ENCODE measurements at regions not wholly inside any gene's neighbourhood (a gene's known extent, or its start where the extent isn't known, plus 50 kb on each side); places are given as distances from the start of the nearest gene placed in this dataset.
"Not testable (repeated sequence)": the region's sequence is repeated elsewhere in the genome, so short reads cannot be mapped to it uniquely, and the experiment has no call there.

DNA sequence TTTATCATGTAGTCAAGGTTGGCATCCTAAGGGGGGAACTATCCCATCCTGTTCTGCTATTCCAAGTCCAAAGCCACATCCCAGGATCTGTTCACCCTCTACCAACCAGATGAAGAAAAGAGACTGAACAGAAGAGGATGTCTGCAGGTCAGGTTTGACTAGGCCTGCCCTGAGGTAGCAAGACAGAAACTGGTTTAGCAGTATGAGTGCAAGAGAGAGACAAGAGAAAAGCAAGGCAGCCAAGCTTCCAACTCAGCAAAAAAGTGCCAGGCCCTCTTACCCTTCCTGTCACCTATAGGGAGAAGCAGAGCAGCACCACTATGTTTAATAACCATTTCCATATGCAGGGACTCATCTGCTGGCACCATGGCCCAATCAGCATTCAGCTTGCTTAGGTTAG, 320.8 kb upstream of the DUSP10 start:
- H3K27ac Mint-ChIP-seq = no peak overlapping the region
- DNase-seq = no peak
- peaks cover 6% of the 10 kb centered on the region for H3K9me3 Mint-ChIP-seq
- H3K4me1 Mint-ChIP-seq = no peaks in the 10 kb centered on the region
- no peak overlapping the region for H3K4me3 Mint-ChIP-seq
- H3K36me3 Mint-ChIP-seq (ENCODE audit: low read depth) = no peaks in the 10 kb centered on the region
- intact Hi-C loops (cut with micrococcal nuclease) = no loop called here
- no peaks in the 10 kb centered on the region for H3K27me3 Mint-ChIP-seq

GRCh38 chr1:222061711-222062359, 319.9 kb upstream of the DUSP10 start:
- H3K27me3 Mint-ChIP-seq = no peaks in the 10 kb centered on the region
- intact Hi-C loops (cut with micrococcal nuclease) = no loop called here
- H3K27ac Mint-ChIP-seq = no peak overlapping the region
- DNase-seq = no peak
- H3K4me1 Mint-ChIP-seq = no peaks in the 10 kb centered on the region
- H3K9me3 Mint-ChIP-seq = peaks cover 6% of the 10 kb centered on the region
- no peak overlapping the region for H3K4me3 Mint-ChIP-seq
- no peaks in the 10 kb centered on the region for H3K36me3 Mint-ChIP-seq (ENCODE audit: low read depth)

DNA sequence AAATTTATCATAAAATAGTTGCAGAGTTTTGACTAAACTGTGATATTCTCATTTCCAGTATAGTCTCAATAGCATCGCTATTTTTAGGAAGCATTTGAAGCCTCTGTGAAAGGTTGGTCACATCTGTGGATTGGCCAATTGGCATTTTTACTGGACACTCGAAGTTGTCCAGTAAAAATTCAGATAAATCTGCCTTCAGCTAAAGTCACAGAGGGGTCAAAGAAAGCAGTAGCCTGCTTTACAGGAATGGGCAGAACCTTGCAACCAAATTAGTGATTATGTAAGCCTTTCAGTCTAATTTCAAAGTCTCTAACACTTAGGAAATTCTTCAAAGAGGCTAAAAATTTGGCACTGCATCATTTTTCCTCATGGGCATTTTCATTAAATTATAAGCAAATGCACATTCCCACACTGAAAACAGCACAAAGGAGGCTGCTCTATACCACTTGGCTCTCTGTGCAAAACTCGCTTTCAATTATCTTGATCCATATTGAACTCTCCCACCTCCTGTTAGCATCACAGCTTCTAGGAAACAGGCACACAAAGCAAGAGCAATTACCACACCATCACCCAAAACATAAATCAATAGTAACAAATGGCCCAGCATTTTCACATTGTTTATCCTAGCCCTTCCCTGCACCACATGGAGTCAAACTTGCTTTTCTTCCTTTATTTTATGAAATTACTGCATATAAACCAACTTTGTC, 318.5 kb upstream of the DUSP10 start:
- Mint-ChIP-seq H3K27ac (no peak overlapping the region), H3K36me3 (ENCODE audit: low read depth) (no peaks in the 10 kb centered on the region), H3K4me3 (no peak overlapping the region), H3K9me3 (peaks cover 6% of the 10 kb centered on the region), H3K27me3 (no peaks in the 10 kb centered on the region), H3K4me1 (no peaks in the 10 kb centered on the region)
- no peak for DNase-seq
- intact Hi-C loops (cut with micrococcal nuclease) = no loop called here

- Mint-ChIP-seq H3K9me3 (no peaks in the 10 kb centered on the region), H3K4me1 (no peaks in the 10 kb centered on the region), H3K27ac (no peak overlapping the region), H3K27me3 (no peaks in the 10 kb centered on the region), H3K4me3 (no peak overlapping the region), H3K36me3 (ENCODE audit: low read depth) (no peaks in the 10 kb centered on the region)
- intact Hi-C loops (cut with micrococcal nuclease) = no loop called here
- DNase-seq = no peak
Observed at GRCh38 chr1:222058249-222058648, 316.4 kb upstream of the DUSP10 start.

GRCh38 chr1:222057162-222057561, 315.3 kb upstream of the DUSP10 start:
- intact Hi-C loops (cut with micrococcal nuclease) = no loop called here
- H3K36me3 Mint-ChIP-seq (ENCODE audit: low read depth) = no peaks in the 10 kb centered on the region
- H3K4me1 Mint-ChIP-seq = no peaks in the 10 kb centered on the region
- no peak overlapping the region for H3K27ac Mint-ChIP-seq
- H3K4me3 Mint-ChIP-seq = no peak overlapping the region
- H3K9me3 Mint-ChIP-seq = no peaks in the 10 kb centered on the region
- no peak for DNase-seq
- no peaks in the 10 kb centered on the region for H3K27me3 Mint-ChIP-seq

GRCh38 chr1:222054416-222054815, 312.5 kb upstream of the DUSP10 start:
- intact Hi-C loops (cut with micrococcal nuclease) = no loop called here
- Mint-ChIP-seq H3K9me3 (no peaks in the 10 kb centered on the region), H3K4me3 (no peak overlapping the region), H3K4me1 (no peaks in the 10 kb centered on the region), H3K27me3 (no peaks in the 10 kb centered on the region), H3K36me3 (ENCODE audit: low read depth) (no peaks in the 10 kb centered on the region), H3K27ac (no peak overlapping the region)
- no peak for DNase-seq

GRCh38 chr1:222053790-222054294, 312.0 kb upstream of the DUSP10 start:
- no peaks in the 10 kb centered on the region for H3K4me1 Mint-ChIP-seq
- H3K36me3 Mint-ChIP-seq (ENCODE audit: low read depth) = no peaks in the 10 kb centered on the region
- intact Hi-C loops (cut with micrococcal nuclease) = no loop called here
- H3K4me3 Mint-ChIP-seq = no peak overlapping the region
- no peaks in the 10 kb centered on the region for H3K27me3 Mint-ChIP-seq
- no peaks in the 10 kb centered on the region for H3K9me3 Mint-ChIP-seq
- no peak overlapping the region for H3K27ac Mint-ChIP-seq
- no peak for DNase-seq

DNA sequence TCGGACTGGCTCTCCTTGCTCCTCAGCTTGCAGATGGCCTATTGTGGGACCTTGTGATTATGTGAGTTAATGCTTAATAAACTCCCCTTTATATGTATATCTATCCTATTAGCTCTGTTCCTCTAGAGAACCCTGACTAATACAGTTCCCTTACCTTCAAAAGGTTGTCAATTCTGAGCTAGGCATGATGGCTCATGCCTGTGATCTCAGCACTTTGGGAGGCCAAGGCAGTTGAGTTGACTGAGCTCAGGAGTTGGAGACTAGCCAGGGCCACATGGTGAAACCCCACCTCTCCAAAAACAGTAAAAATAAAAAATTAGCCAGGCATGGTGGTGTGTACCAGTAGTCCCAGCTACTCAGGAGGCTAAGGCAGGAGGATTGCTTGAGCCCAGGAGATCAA, 309.4 kb upstream of the DUSP10 start:
- H3K27me3 Mint-ChIP-seq; DNase-seq; H3K27ac Mint-ChIP-seq; H3K36me3 Mint-ChIP-seq (ENCODE audit: low read depth); H3K4me3 Mint-ChIP-seq; intact Hi-C loops (cut with micrococcal nuclease); H3K9me3 Mint-ChIP-seq; H3K4me1 Mint-ChIP-seq: not testable (repeated sequence)

GRCh38 chr1:222049661-222050060, 307.8 kb upstream of the DUSP10 start:
- H3K27ac Mint-ChIP-seq; DNase-seq; H3K4me3 Mint-ChIP-seq; H3K9me3 Mint-ChIP-seq; intact Hi-C loops (cut with micrococcal nuclease); H3K4me1 Mint-ChIP-seq; H3K27me3 Mint-ChIP-seq; H3K36me3 Mint-ChIP-seq (ENCODE audit: low read depth): not testable (repeated sequence)

GRCh38 chr1:222049176-222049575, 307.3 kb upstream of the DUSP10 start:
- intact Hi-C loops (cut with micrococcal nuclease) = no loop called here
- no peak overlapping the region for H3K4me3 Mint-ChIP-seq
- DNase-seq = no peak
- H3K27ac Mint-ChIP-seq = no peak overlapping the region
- H3K27me3 Mint-ChIP-seq = no peaks in the 10 kb centered on the region
- H3K9me3 Mint-ChIP-seq = no peaks in the 10 kb centered on the region
- H3K36me3 Mint-ChIP-seq (ENCODE audit: low read depth) = no peaks in the 10 kb centered on the region
- peaks cover 6% of the 10 kb centered on the region for H3K4me1 Mint-ChIP-seq

- Mint-ChIP-seq H3K4me1 (peaks cover 6% of the 10 kb centered on the region), H3K27ac (no peak overlapping the region), H3K9me3 (no peaks in the 10 kb centered on the region), H3K36me3 (ENCODE audit: low read depth) (no peaks in the 10 kb centered on the region), H3K4me3 (no peak overlapping the region), H3K27me3 (no peaks in the 10 kb centered on the region)
- no peak for DNase-seq
- intact Hi-C loops (cut with micrococcal nuclease) = no loop called here
Observed at GRCh38 chr1:222048094-222048595, 306.3 kb upstream of the DUSP10 start.

DNA sequence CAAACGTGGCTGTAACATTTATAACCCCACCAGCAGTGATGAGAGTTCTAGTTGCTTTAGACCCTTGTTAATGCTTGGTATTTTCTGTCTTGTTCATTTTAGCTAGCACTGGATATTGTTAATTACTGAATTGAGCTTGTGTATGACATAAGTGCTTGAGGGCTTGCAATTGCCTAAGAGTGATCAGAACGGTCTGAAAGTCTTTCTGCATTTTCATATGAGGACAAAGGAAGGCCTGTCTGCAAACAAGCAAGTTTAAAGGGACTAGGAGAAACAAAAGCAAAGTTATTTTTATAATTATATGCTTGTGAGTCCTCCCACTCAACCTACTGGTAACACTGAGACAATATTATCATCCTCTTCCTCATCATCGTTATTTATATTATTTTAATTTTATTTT, 305.5 kb upstream of the DUSP10 start:
- Mint-ChIP-seq H3K4me1 (peaks cover 6% of the 10 kb centered on the region), H3K36me3 (ENCODE audit: low read depth) (no peaks in the 10 kb centered on the region), H3K4me3 (no peak overlapping the region), H3K27me3 (no peaks in the 10 kb centered on the region), H3K27ac (no peak overlapping the region), H3K9me3 (no peaks in the 10 kb centered on the region)
- no peak for DNase-seq
- intact Hi-C loops (cut with micrococcal nuclease) = no loop called here

DNA sequence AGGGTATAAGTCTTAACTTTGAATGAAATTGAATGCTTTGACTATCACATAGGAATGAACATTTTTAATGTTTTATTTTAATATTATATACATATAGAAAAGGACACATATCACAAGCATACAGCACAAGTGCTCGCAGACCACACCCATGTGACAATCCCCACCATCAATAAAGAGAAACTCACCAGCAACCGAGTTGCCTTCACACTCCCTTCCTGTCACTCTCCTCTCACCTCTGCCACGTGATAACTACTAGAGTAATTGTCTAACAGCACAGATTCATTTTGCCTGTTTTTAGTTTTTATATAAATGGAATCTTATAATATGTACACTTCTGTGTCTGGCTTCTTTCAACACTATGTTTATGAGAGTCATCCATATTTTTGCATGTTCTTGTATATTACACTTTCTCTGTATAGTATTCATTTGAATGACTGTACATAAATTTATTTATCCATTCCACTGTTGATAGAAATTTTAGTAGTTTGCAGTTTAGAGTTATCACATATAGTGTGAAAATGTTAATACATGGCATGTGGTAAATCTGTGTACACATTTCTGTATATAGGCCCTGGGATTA, 304.9 kb upstream of the DUSP10 start:
- intact Hi-C loops (cut with micrococcal nuclease) = no loop called here
- no peak overlapping the region for H3K4me3 Mint-ChIP-seq

DNA sequence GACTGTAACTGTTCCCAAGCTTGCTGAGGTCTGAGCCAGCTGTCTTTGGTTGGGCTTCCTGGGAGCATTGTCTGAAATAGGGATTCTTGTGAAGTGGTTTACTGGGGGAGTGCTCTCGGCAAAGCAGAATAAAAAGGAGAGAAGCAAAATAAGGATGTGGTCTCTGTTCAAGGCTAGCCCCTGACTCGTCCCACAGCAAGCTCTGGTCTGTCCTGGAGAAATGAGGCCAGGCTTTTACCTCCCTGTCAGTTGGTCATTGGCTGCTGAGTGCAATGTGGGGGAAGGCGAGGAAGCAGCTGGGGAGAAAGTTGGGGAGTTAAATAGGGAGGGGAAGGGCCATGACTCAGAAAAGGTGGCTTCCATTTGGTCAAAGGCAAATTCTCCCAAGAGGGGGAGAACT, 303.9 kb upstream of the DUSP10 start:
- H3K36me3 Mint-ChIP-seq (ENCODE audit: low read depth) = no peaks in the 10 kb centered on the region
- H3K4me3 Mint-ChIP-seq = no peak overlapping the region
- H3K9me3 Mint-ChIP-seq = no peaks in the 10 kb centered on the region
- no peak for DNase-seq
- no peaks in the 10 kb centered on the region for H3K27me3 Mint-ChIP-seq
- peaks cover 6% of the 10 kb centered on the region for H3K4me1 Mint-ChIP-seq
- intact Hi-C loops (cut with micrococcal nuclease) = no loop called here
- H3K27ac Mint-ChIP-seq = no peak overlapping the region

More for the DNA sequence above, 304.9 kb upstream of the DUSP10 start:
- peaks cover 6% of the 10 kb centered on the region for H3K4me1 Mint-ChIP-seq
- H3K27ac Mint-ChIP-seq = no peak overlapping the region
- H3K9me3 Mint-ChIP-seq = no peaks in the 10 kb centered on the region
- H3K36me3 Mint-ChIP-seq (ENCODE audit: low read depth) = no peaks in the 10 kb centered on the region
- no peak for DNase-seq
- no peaks in the 10 kb centered on the region for H3K27me3 Mint-ChIP-seq

Measured in activated CD4-positive, alpha-beta T cell treated with anti-CD3 and anti-CD28 coated beads, Interleukin-2, amount 10 ng/mL, durations not matched to agents 24 days and 14 days (primary cell).